ENCODE measurements at regions not wholly inside any gene's neighbourhood (a gene's known extent, or its start where the extent isn't known, plus 50 kb on each side); places are given as distances from the start of the nearest gene placed in this dataset.

DNA sequence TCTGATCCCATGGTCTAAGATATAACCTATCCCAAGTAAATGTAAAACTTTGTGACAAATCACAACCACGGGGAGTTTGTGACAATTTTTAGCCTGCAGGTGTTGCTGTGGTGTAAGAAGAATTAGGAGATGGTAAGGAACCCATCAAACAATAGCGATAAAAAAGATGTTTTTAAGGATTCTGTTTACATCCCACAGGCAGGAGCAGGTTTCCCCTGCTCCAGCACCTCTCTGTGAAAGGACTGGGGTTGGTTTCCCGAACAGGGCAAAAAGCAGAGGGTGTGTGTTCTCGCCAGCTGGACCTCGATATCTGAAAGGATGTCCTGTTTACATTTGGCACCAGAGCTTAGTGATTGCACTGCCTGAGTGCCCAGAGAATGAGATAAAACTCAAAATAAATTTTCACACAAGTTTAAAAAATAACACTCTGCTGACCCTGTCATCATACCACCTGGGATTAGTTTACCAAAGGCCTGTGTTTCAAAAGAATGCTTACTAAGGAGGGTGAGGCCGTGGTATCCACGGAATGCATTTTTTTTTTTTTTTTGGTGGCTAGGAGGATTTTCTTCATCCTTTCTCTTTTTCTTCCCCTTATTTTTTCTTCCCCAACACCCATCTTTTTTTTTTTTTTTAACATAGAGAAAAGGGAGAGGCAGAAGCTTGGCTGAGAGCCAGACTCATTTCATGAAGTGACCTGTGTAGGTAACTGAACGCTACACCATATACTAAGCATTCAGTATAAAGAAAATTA is 151.8 kb upstream of the DPH6 start:
- CTCF ChIA-PET: interaction anchor here (0.6 to 1.9 kb wide), 3 partner anchors 54 to 1350 kb away, joined by 3 to 5 read pairs (median 3); no protein-coding TSS in a partner anchor

More for the DNA sequence above, 151.8 kb upstream of the DPH6 start:
- Histone ChIP-seq H3K9ac (ENCODE audit: low read depth, low read length) (no peak overlapping the region), H2BK15ac (ENCODE audit: low read depth, low read length) (no peak overlapping the region; the same call in 2 of the 3 replicates), H3K14ac (replicated peaks; ENCODE audit: low read depth, low read length) (peak overlapping the region; percentile 39; the same call in 1 of the 2 replicates), H3K4me1 (ENCODE audit: control insufficient read depth, insufficient read depth, low read length) (peaks cover 13% of the 10 kb centered on the region), H3K36me3 (ENCODE audit: control insufficient read depth, insufficient read depth, low read length) (no peaks in the 10 kb centered on the region), H4K91ac (ENCODE audit: insufficient read depth, low read depth, low read length) (no peak overlapping the region), H2BK120ac (ENCODE audit: low read depth, low read length) (peak overlapping the region; percentile 66), H3K9me3 (ENCODE audit: control insufficient read depth, insufficient read depth, low read length) (no peaks in the 10 kb centered on the region), H3K9me1 (ENCODE audit: insufficient read depth, low read length) (no peaks in the 10 kb centered on the region), H2AK5ac (ENCODE audit: low read depth, low read length) (no peak overlapping the region; the same call in 1 of the 2 replicates), H2BK20ac (ENCODE audit: low read depth, low read length) (peak overlapping the region; percentile 23; the same call in 1 of the 2 replicates), H4K5ac (ENCODE audit: low read depth, low read length) (peak overlapping the region; percentile 4; the same call in 1 of the 2 replicates), H2AK9ac (replicated peaks; ENCODE audit: low read depth, low read length, poor library complexity) (no peak overlapping the region), H3K4ac (ENCODE audit: low read depth, low read length) (peak overlapping the region; percentile 10; the same call in 1 of the 2 replicates), H3K79me1 (ENCODE audit: low read depth in 1 of 2, low read length in 2 of 2) (no peaks in the 10 kb centered on the region), H3K4me2 (ENCODE audit: low read depth, low read length) (peak overlapping the region; percentile 3), H2AFZ (replicated peaks; ENCODE audit: low read length, poor library complexity) (peak overlapping the region; percentile 15), H3K18ac (ENCODE audit: low read depth, low read length) (peak overlapping the region; percentile 26; the same call in 1 of the 2 replicates), H4K8ac (ENCODE audit: low read depth in 2 of 2, low read length in 2 of 2) (peak overlapping the region in 1 of 2 experiments; percentile 53; a peak in 2 of 4 replicates), H3K27me3 (ENCODE audit: control insufficient read depth, insufficient read depth, low read length) (no peaks in the 10 kb centered on the region), H4K20me1 (ENCODE audit: insufficient read depth, low read length) (no peaks in the 10 kb centered on the region), H3K4me3 (ENCODE audit: insufficient read depth, low read depth, low read length) (no peak overlapping the region), H3K56ac (ENCODE audit: extremely low read depth, insufficient read depth, low read length) (no peak overlapping the region), H3K27ac (ENCODE audit: insufficient read depth, low read length) (no peak overlapping the region), H2BK5ac (ENCODE audit: low read depth, low read length, poor library complexity, severe bottlenecking) (peak overlapping the region; percentile 16), H3K23ac (ENCODE audit: low read depth, low read length) (no peak overlapping the region)
- TF ChIP-seq MXI1 (IDR thresholded peaks at IDR 0.05; ENCODE audit: borderline replicate concordance, low read depth, low read length) (no peak), MAFK (IDR thresholded peaks at IDR 0.05; ENCODE audit: low read depth, low read length) (peak; percentile 11; the same call in 1 of the 2 replicates), BHLHE40 (IDR thresholded peaks at IDR 0.05; ENCODE audit: low read depth, low read length) (peak; percentile 49; the same call in 1 of the 2 replicates), NFE2L2 (IDR thresholded peaks at IDR 0.05; ENCODE audit: low read depth, low read length) (no peak), POLR2A (IDR thresholded peaks at IDR 0.05; ENCODE audit: low read depth, low read length) (no peak), FOS (IDR thresholded peaks at IDR 0.05; ENCODE audit: low read depth, low read length) (no peak)
- POLR2A ChIA-PET (ENCODE audit: unreplicated experiment): interaction anchor here (0.6 kb wide), 1 partner anchor 183 kb away, joined by 4 read pairs; no protein-coding TSS in a partner anchor
- no CpG with 5 or more reads among the region's 8 CpGs for WGBS, 2 experiments (ENCODE audit: extremely low coverage in 2 of 2, insufficient read length in 1 of 2)
- no TSS peak for BruUV-seq (replicated peaks)
- dilution Hi-C loops (cut with HindIII; ENCODE audit: low sequenced_read_pairs, unreplicated experiment) (no loop called here), in situ Hi-C loops (cut with MboI; ENCODE audit: low sequenced_read_pairs) (no loop called here), intact Hi-C loops (cut with micrococcal nuclease) (no loop called here)
- peak; percentile 83 for ATAC-seq (ENCODE audit: low read depth)
- peak; percentile 82 for DNase-seq

All from IMR-90 (cell line).